HepG2 (cell line): ENCODE measurements at regions not wholly inside any gene's neighbourhood (a gene's known extent, or its start where the extent isn't known, plus 50 kb on each side); places are given as distances from the start of the nearest gene placed in this dataset.

ENCODE experiments used
- ATAC-seq: fragments of 200-7000 bp; cut with Tn5 transposase; 3 replicates; pipeline ENCODE4 v1.9.1; 2020; ENCODE audit warnings: mild to moderate bottlenecking, moderate library complexity
- BruUV-seq: library from RNA; stranded (reverse); fragments of 400-500 nt; replicated peaks from 2 replicates; lab custom pipeline; 2021; lab: Mats Ljungman, UMichigan
- CTCF ChIA-PET: fragments of 300-600 bp; formaldehyde crosslinking; extraction: SDS; loops from one replicate; lab custom pipeline; 2021; ENCODE audit warnings: low total read pairs, inconsistent platforms, low intra/inter-chr PET ratio; lab: Yijun Ruan, JAX
- POLR2A ChIA-PET: fragments of 350-600 bp; sonication (Branson Sonifier 250); formaldehyde crosslinking; loops from one replicate; lab custom pipeline; 2020; ENCODE audit warnings: antibody characterized with exemption, inconsistent platforms; lab: Yijun Ruan, JAX
- DNase-seq: peaks from one replicate; pipeline ENCODE4 v3.0.0-alpha.2; 2015; ENCODE audit warnings: low spot score
- FAIRE-seq: peaks from 3 replicates; lab custom pipeline; 2011; peaks lifted over from hg19 to GRCh38; lab: Jason Lieb, UNC
- H2AFZ ChIP-seq: one replicate; pipeline ENCODE4 v1.6.1; 2011; ENCODE audit warnings: low read length, inconsistent platforms
- H3K27ac ChIP-seq: fragments of 300-600 bp; 3 replicates; pipeline ENCODE4 v1.8.0; 2011; ENCODE audit warnings: mixed run types, mild to moderate bottlenecking, mixed read lengths, low read length, inconsistent platforms; ENCODE audit not compliant: insufficient read depth; ENCODE audit errors: extremely low read length
- H3K27me3 ChIP-seq, 2 experiments: fragments of 200-600 bp in 1 of 2; 2 replicates in 1 of 2; 3 replicates in 1 of 2; pipeline versions ENCODE4 v1.6.0 to v1.8.0; 2011; ENCODE audit warnings: low read length in 2 of 2, mild to moderate bottlenecking in 2 of 2, moderate library complexity in 2 of 2, inconsistent platforms in 1 of 2; ENCODE audit not compliant: insufficient read depth in 2 of 2, control insufficient read depth in 1 of 2
- H3K36me3 ChIP-seq, 2 experiments: fragments of 200-600 bp in 1 of 2; replicated peaks in 1 of 2; 2 replicates in 1 of 2; 3 replicates in 1 of 2; pipeline versions ENCODE4 v1.5.1 to v1.8.0; 2011; ENCODE audit warnings: low read length in 2 of 2, inconsistent platforms in 1 of 2; ENCODE audit not compliant: insufficient read depth in 2 of 2, control insufficient read depth in 1 of 2
- H3K4me1 ChIP-seq: 2 replicates; pipeline ENCODE4 v1.5.1; 2012; ENCODE audit warnings: low read length, inconsistent platforms; ENCODE audit not compliant: insufficient read depth
- H3K4me2 ChIP-seq: 2 replicates; pipeline ENCODE4 v1.6.0; 2011; ENCODE audit warnings: low read depth, low read length, inconsistent platforms
- H3K4me3 ChIP-seq, 3 experiments: fragments of 200-600 bp in 1 of 3; sonication (generic), shearing (Covaris generic) in 1 of 3; replicated peaks in 1 of 3; 2 replicates each; pipeline ENCODE4 v1.5.1; 2011 to 2016; ENCODE audit warnings: low read length in 3 of 3, inconsistent platforms in 2 of 3, low read depth in 2 of 3, mild to moderate bottlenecking in 2 of 3, control low read depth in 1 of 3, mixed read lengths in 1 of 3; ENCODE audit not compliant: insufficient read depth in 1 of 3
- H3K79me2 ChIP-seq: one replicate; pipeline ENCODE4 v1.6.1; 2011; ENCODE audit warnings: low read length, inconsistent platforms; ENCODE audit not compliant: insufficient read depth
- H3K9ac ChIP-seq: 2 replicates; pipeline ENCODE4 v1.6.0; 2011; ENCODE audit warnings: mild to moderate bottlenecking, low read depth, low read length, inconsistent platforms; ENCODE audit not compliant: insufficient read depth
- H3K9me3 ChIP-seq: 2 replicates; pipeline ENCODE4 v1.5.1; 2012; ENCODE audit warnings: mild to moderate bottlenecking, low read length
- H4K20me1 ChIP-seq: 2 replicates; pipeline ENCODE4 v1.6.0; 2011; ENCODE audit warnings: inconsistent platforms, mild to moderate bottlenecking, low read length, moderate library complexity; ENCODE audit not compliant: insufficient read depth
- ARHGAP35 ChIP-seq: sonication (generic); formaldehyde crosslinking; IDR thresholded peaks from 2 replicates; pipeline ENCODE4 v1.9.0; 2022; ENCODE audit warnings: mild to moderate bottlenecking, inconsistent platforms, moderate library complexity, missing genetic modification reagents, borderline replicate concordance
- KDM6A ChIP-seq: IDR thresholded peaks from 2 replicates; pipeline ENCODE4 v1.6.1; 2016; ENCODE audit warnings: low read depth
- MAZ ChIP-seq, 2 experiments: sonication (generic) in 1 of 2; formaldehyde crosslinking in 1 of 2; IDR thresholded peaks; 2 replicates each; pipeline versions ENCODE4 v1.5.0 to v1.6.1; 2012 to 2020; ENCODE audit warnings: low read depth in 2 of 2, mild to moderate bottlenecking in 2 of 2, borderline replicate concordance in 1 of 2, improper control_type of control experiment in 1 of 2, low read length in 1 of 2, missing genetic modification reagents in 1 of 2, moderate library complexity in 1 of 2
- MBD4 ChIP-seq: IDR thresholded peaks from 2 replicates; pipeline ENCODE4 v1.6.1; 2012; ENCODE audit warnings: low read length, inconsistent platforms, borderline replicate concordance
- NR2F2 ChIP-seq: IDR thresholded peaks from 2 replicates; pipeline ENCODE4 v1.6.1; 2012; ENCODE audit warnings: low read depth, inconsistent platforms, borderline replicate concordance
- PLRG1 ChIP-seq: fragments of 450-650 bp; conservative IDR thresholded peaks from 2 replicates; pipeline ENCODE4 v1.6.1; 2016
- STAT6 ChIP-seq: sonication (generic); formaldehyde crosslinking; IDR thresholded peaks from 2 replicates; pipeline ENCODE4 v1.4.0; 2020; ENCODE audit warnings: missing genetic modification reagents, mild to moderate bottlenecking, borderline replicate concordance
- TMF1 ChIP-seq: sonication (generic); formaldehyde crosslinking; IDR thresholded peaks from 2 replicates; pipeline ENCODE4 v1.8.1; 2022; ENCODE audit warnings: low read depth, missing genetic modification reagents
- ZNF274 ChIP-seq: sonication (generic); formaldehyde crosslinking; IDR thresholded peaks from 2 replicates; pipeline ENCODE4 v1.5.1; 2020; ENCODE audit warnings: mild to moderate bottlenecking, missing genetic modification reagents
- WGBS: methylation state at CpG from one replicate; pipeline ENCODE4 v1.1.6; 2017; ENCODE audit warnings: low lambda C conversion rate; 5-methylcytosine and 5-hydroxymethylcytosine counted together
- in situ Hi-C: cut with HindIII; loops from 2 replicates; pipeline ENCODE4 v1.10.0; 2017; ENCODE audit warnings: low pct_unique_long_range_greater_than_20kb; ENCODE audit not compliant: extremely low pct_ligation_motif_present
- intact Hi-C: fragments of 100-400 bp; cut with micrococcal nuclease; formaldehyde crosslinking; loops from one replicate; pipeline ENCODE4 v1.10.0; 2022; ENCODE audit not compliant: unreplicated experiment
- TF ChIP-seq, protein P1 (sequence below): sonication (generic); formaldehyde crosslinking; IDR thresholded peaks from 2 replicates; pipeline ENCODE4 v1.5.0; 2020; ENCODE audit warnings: mild to moderate bottlenecking, missing genetic modification reagents

- TF ChIP-seq KDM6A (CRISPR knock-in tag) (no peak), MAZ (IDR thresholded peaks at IDR 0.05; ENCODE audit: borderline replicate concordance, low read depth, low read length) (no peak), MAZ (CRISPR knock-in tag; IDR thresholded peaks at IDR 0.05; ENCODE audit: low read depth) (no peak), MBD4 (no peak), ARHGAP35 (CRISPR knock-in tag) (no peak), ZNF274 (CRISPR knock-in tag) (no peak)
- TF ChIP-seq, protein P1, sequence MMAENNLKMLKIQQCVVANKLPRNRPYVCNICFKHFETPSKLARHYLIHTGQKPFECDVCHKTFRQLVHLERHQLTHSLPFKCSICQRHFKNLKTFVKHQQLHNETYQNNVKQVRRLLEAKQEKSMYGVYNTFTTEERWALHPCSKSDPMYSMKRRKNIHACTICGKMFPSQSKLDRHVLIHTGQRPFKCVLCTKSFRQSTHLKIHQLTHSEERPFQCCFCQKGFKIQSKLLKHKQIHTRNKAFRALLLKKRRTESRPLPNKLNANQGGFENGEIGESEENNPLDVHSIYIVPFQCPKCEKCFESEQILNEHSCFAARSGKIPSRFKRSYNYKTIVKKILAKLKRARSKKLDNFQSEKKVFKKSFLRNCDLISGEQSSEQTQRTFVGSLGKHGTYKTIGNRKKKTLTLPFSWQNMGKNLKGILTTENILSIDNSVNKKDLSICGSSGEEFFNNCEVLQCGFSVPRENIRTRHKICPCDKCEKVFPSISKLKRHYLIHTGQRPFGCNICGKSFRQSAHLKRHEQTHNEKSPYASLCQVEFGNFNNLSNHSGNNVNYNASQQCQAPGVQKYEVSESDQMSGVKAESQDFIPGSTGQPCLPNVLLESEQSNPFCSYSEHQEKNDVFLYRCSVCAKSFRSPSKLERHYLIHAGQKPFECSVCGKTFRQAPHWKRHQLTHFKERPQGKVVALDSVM (CRISPR knock-in tag), result no peak
These were observed 83.2 kb upstream of the OGFRL1 start (continued) for GRCh38 chr6:71205336-71205956.

GRCh38 chr6:71206089-71206488 lies 82.5 kb upstream of the OGFRL1 start:
- H3K4me3 ChIP-seq, result no peak overlapping the region
- no peaks in the 10 kb centered on the region for H4K20me1 ChIP-seq
- no peak overlapping the region for H3K27ac ChIP-seq
- DNase-seq, result no peak
- no peaks in the 10 kb centered on the region for H3K4me1 ChIP-seq
- FAIRE-seq, result no peak
- no peak for ATAC-seq
- no peaks in the 10 kb centered on the region for H3K36me3 ChIP-seq
- in situ Hi-C loops (no loop called here), intact Hi-C loops (no loop called here)
- TF ChIP-seq NR2F2 (no peak), STAT6 (CRISPR knock-in tag) (no peak), PLRG1 (no peak), TMF1 (no peak)
- no peaks in the 10 kb centered on the region for H3K79me2 ChIP-seq
- no TSS peak for BruUV-seq
- no peak overlapping the region for H2AFZ ChIP-seq
- no peaks in the 10 kb centered on the region for H3K27me3 ChIP-seq
- ChIA-PET POLR2A (no interaction called here), CTCF (no interaction called here)
- no peak overlapping the region for H3K4me2 ChIP-seq
- H3K9ac ChIP-seq, result no peak overlapping the region
- 0% methylated on average over 2 of the region's 2 CpGs for WGBS
- H3K9me3 ChIP-seq, result no peaks in the 10 kb centered on the region
